GM12864 (cell line): ENCODE measurements at regions not wholly inside any gene's neighbourhood (a gene's known extent, or its start where the extent isn't known, plus 50 kb on each side); places are given as distances from the start of the nearest gene placed in this dataset.
"Not testable (repeated sequence)": the region's sequence is repeated elsewhere in the genome, so short reads cannot be mapped to it uniquely, and the experiment has no call there.

Source experiments
- DNase-seq: peaks from one replicate; pipeline ENCODE4 v3.0.0-alpha.2; 2011; ENCODE audit warnings: low read depth
- H3K4me3 ChIP-seq: 2 replicates; pipeline ENCODE4 v1.5.1; 2011; ENCODE audit warnings: mild to moderate bottlenecking, low read depth, low read length, control low read depth
- TF ChIP-seq, protein P1 (sequence below): IDR thresholded peaks from 2 replicates; pipeline ENCODE4 v1.5.1; 2011; ENCODE audit warnings: low read depth, mild to moderate bottlenecking, moderate library complexity, low read length, control low read depth, inconsistent platforms; ENCODE audit errors: missing control alignments

DNA sequence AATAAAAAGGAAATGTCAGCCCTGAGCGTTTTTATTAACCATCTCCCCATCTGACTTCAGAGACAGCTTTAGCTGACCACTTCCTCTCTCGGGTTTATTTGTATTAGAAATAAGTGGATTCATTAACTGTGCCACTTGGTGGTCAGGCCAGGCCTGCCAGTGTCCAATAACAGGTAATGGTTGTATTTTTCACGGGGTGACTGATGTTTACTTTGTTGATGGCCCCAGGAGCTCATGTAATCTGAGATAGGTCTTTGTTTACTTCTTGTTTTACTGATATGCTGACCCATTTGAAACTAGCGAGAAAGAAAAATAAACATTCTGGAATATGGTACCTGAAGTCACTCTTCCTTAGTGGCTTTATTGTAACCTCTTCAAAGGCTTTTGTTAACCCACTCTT, 504.3 kb upstream of the SLC35B3 start:
- no peak overlapping the region for H3K4me3 ChIP-seq
- TF ChIP-seq, protein P1, sequence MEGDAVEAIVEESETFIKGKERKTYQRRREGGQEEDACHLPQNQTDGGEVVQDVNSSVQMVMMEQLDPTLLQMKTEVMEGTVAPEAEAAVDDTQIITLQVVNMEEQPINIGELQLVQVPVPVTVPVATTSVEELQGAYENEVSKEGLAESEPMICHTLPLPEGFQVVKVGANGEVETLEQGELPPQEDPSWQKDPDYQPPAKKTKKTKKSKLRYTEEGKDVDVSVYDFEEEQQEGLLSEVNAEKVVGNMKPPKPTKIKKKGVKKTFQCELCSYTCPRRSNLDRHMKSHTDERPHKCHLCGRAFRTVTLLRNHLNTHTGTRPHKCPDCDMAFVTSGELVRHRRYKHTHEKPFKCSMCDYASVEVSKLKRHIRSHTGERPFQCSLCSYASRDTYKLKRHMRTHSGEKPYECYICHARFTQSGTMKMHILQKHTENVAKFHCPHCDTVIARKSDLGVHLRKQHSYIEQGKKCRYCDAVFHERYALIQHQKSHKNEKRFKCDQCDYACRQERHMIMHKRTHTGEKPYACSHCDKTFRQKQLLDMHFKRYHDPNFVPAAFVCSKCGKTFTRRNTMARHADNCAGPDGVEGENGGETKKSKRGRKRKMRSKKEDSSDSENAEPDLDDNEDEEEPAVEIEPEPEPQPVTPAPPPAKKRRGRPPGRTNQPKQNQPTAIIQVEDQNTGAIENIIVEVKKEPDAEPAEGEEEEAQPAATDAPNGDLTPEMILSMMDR: no peak
- DNase-seq: no peak

DNA sequence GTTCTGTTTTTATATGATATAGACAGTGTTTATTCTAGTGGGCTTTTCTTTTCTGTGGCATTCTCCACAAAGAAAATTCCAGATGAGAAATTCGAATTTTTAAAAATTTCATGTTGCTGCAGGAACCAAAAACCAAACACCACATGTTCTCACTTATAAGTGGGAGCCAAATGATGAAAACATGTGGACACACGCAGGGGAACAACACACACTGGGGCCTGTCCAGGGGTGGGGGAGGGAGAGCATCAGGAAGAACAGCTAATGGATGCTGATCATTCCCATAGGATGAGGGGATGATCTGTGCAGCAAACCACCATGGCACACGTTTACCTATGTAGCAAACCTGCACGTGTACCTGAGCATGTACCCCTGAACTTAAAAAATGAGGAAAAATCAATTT, 499.0 kb upstream of the SLC35B3 start:
- TF ChIP-seq, protein P1: no peak
- DNase-seq: no peak
- no peak overlapping the region for H3K4me3 ChIP-seq

DNA sequence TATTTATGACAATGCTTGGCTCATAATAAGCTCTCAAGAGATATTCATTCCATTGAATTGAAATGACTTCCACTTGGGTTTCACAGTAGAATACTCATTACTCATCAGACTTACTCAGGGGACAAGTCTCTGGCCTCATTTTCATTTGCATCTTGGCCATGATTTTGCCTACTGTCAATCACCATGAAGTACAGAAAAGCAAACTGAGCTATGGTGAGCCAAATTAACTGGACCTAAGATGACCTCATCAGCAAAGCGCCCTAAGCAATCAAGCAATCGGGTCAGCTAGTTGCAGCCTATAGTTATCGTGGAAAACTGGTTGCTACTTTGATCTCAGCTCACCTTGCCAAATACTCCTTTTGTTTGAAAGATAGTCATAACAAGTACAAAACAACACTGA, 494.7 kb upstream of the SLC35B3 start:
- TF ChIP-seq, protein P1: no peak
- no peak for DNase-seq
- H3K4me3 ChIP-seq: no peak overlapping the region

DNA sequence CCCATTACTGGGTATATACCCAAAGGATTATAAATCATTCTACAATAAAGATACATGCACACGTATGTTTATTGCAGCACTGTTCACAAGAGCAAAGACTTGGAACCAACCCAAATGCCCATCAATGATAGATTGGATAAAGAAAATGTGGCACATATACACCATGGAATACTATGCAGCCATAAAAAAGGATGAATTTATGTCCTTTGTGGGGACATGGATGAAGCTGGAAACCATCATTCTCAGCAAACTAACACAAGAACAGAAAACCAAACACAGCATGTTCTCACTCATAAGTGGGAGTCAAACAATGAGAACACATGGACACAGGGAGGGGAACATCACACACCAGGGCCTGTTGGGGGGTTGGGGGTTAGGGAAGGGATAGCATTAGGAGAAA, 484.9 kb upstream of the SLC35B3 start:
- not testable (repeated sequence) for DNase-seq, H3K4me3 ChIP-seq

DNA sequence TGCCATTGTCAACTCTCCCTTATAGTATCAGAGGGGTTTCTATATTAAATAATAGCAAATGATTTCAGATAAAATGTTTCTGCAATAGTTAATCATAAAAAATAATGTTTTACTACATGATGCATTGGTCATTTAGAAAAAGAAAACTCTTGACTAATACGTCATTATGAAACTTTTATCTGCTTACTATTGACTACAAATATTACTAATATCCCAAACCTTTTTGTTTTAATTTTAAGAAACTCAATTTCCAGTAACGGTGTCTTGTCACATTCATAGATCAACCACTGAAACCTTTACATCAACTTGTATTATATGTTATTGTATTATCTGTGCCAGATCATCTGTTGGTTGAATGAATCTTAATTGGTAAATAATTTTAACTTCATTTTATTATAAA, 482.9 kb upstream of the SLC35B3 start:
- H3K4me3 ChIP-seq: no peak overlapping the region
- TF ChIP-seq, protein P1: no peak
- DNase-seq: no peak

DNA sequence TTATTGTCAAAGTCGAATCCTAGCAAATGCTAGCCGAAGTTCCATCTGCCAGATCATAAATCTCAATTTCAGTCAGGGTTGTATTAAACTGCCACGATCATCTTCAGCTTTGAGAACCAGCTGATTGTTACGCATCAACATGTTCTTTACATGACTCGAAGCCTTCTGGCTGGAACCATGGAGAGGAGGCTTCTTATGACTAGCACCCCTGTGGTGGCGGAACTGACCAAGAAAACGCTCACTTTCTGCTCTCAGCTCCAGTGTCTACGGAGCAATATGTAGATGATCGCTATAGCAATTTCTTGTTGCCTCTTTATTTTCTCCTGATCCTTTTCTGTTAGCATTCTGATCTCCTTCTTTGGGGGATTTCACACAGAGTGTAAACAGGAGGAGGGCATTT, 479.4 kb upstream of the SLC35B3 start:
- H3K4me3 ChIP-seq: no peak overlapping the region
- no peak for DNase-seq
- TF ChIP-seq, protein P1: no peak

DNA sequence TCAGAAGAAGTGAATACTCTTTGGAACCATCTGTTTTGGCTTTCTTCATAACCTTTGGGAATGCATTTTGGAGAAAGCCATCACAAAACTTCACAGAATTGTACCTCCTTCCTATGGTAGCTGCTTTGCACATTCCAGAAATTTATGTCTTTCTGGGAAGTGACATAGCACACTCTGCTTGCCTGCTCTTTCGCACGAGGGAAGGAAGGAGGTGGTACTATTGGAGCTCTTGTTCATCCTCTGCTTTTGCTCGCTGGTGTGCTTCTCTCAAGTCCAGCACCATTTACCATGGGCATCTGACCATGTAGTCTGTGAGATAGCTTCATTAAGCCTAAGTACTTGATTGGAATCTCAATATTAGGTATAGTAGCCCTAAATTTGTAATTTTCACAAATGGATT, 473.3 kb upstream of the SLC35B3 start:
- TF ChIP-seq, protein P1: no peak
- no peak for DNase-seq
- H3K4me3 ChIP-seq: no peak overlapping the region

DNA sequence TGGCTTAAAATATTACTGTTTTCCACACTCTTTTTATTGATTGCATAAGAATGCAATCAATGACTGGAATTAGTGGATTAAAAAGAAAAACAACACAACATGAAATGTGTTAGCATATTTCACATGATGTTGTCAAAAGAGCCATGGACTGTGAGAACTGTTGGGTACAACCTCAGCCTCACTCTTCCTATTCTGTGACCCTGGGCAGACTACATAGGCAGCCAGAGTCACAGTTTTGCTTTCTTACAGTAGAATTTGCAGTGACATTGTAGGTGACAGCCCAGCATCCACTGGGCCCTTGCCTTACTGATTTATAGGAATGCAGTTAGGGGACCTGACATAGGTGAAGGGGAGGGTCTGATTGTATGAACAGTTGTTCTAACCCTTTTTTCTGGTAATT, 471.4 kb upstream of the SLC35B3 start:
- DNase-seq: no peak
- TF ChIP-seq, protein P1: no peak
- no peak overlapping the region for H3K4me3 ChIP-seq
